HepG2 (cell line): ENCODE measurements at regions not wholly inside any gene's neighbourhood (a gene's known extent, or its start where the extent isn't known, plus 50 kb on each side); places are given as distances from the start of the nearest gene placed in this dataset.
A peak's percentile ranks its signal among the peaks of the same experiment; 100 is the strongest.

Source experiments
- ARID5B ChIP-seq: IDR thresholded peaks from 2 replicates; pipeline ENCODE4 v1.4.0; 2020; ENCODE audit warnings: mild to moderate bottlenecking, missing genetic modification reagents
- ARNT2 ChIP-seq: sonication (generic); formaldehyde crosslinking; IDR thresholded peaks from 2 replicates; pipeline ENCODE4 v1.8.0; 2022; ENCODE audit warnings: mild to moderate bottlenecking, low read depth, missing genetic modification reagents, moderate library complexity
- CSRNP2 ChIP-seq: sonication (generic); formaldehyde crosslinking; conservative IDR thresholded peaks from 2 replicates; pipeline ENCODE4 v1.8.0; 2022; ENCODE audit warnings: low read depth, missing genetic modification reagents
- FOXA3 ChIP-seq: IDR thresholded peaks from 2 replicates; pipeline ENCODE4 v1.6.1; 2016; ENCODE audit warnings: missing genetic modification reagents, missing compliant biosample characterization
- HIC2 ChIP-seq: sonication (generic); formaldehyde crosslinking; IDR thresholded peaks from 2 replicates; pipeline ENCODE4 v1.9.0; 2022; ENCODE audit warnings: low read depth, missing genetic modification reagents
- HNF4G ChIP-seq, 2 experiments: sonication (generic) in 1 of 2; formaldehyde crosslinking in 1 of 2; IDR thresholded peaks; 2 replicates each; pipeline versions ENCODE4 v1.4.0 to v1.6.1; 2011 to 2020; ENCODE audit warnings: borderline replicate concordance in 2 of 2, low read depth in 2 of 2, mild to moderate bottlenecking in 2 of 2, low read length in 1 of 2, missing genetic modification reagents in 1 of 2, moderate library complexity in 1 of 2
- POGK ChIP-seq: sonication (generic); formaldehyde crosslinking; conservative IDR thresholded peaks from 2 replicates; pipeline ENCODE4 v1.8.0; 2022; ENCODE audit warnings: mild to moderate bottlenecking, moderate library complexity, missing genetic modification reagents
- PPARG ChIP-seq: conservative IDR thresholded peaks from 2 replicates; pipeline ENCODE4 v1.6.1; 2016; ENCODE audit warnings: missing biosample characterization, missing genetic modification reagents
- RARA ChIP-seq: IDR thresholded peaks from 2 replicates; pipeline ENCODE4 v1.6.1; 2016; ENCODE audit warnings: missing genetic modification reagents, missing compliant biosample characterization
- RFXAP ChIP-seq: sonication (generic); formaldehyde crosslinking; IDR thresholded peaks from 2 replicates; pipeline ENCODE4 v1.4.0; 2020; ENCODE audit warnings: missing genetic modification reagents, borderline replicate concordance
- SNAPC5 ChIP-seq: sonication (generic); formaldehyde crosslinking; IDR thresholded peaks from 2 replicates; pipeline ENCODE4 v1.8.1; 2023; ENCODE audit warnings: mild to moderate bottlenecking, missing genetic modification reagents, borderline replicate concordance
- SOX13 ChIP-seq, 3 experiments: fragments of 450-650 bp in 1 of 3; sonication (generic) in 1 of 3; formaldehyde crosslinking in 1 of 3; IDR thresholded peaks in 2 of 3; conservative IDR thresholded peaks in 1 of 3; 2 replicates each; pipeline versions ENCODE4 v1.5.0 to v1.6.1; 2016 to 2020; ENCODE audit warnings: antibody characterized with exemption in 1 of 3, mild to moderate bottlenecking in 1 of 3, missing compliant biosample characterization in 1 of 3, missing genetic modification reagents in 1 of 3, moderate library complexity in 1 of 3
- SOX5 ChIP-seq: IDR thresholded peaks from 2 replicates; pipeline ENCODE4 v1.6.1; 2016; ENCODE audit warnings: borderline replicate concordance
- TEAD3 ChIP-seq: optimal IDR thresholded peaks from 2 replicates; pipeline ENCODE3; 2016; ENCODE audit warnings: borderline replicate concordance
- THAP7 ChIP-seq: sonication (generic); formaldehyde crosslinking; IDR thresholded peaks from 2 replicates; pipeline ENCODE4 v1.8.1; 2023; ENCODE audit warnings: mild to moderate bottlenecking, missing genetic modification reagents
- ZFAT ChIP-seq: sonication (generic); formaldehyde crosslinking; conservative IDR thresholded peaks from 2 replicates; pipeline ENCODE4 v1.8.1; 2023; ENCODE audit warnings: missing genetic modification reagents, inconsistent platforms
- ZNF775 ChIP-seq: sonication (generic); formaldehyde crosslinking; IDR thresholded peaks from 2 replicates; pipeline ENCODE4 v1.4.0; 2020; ENCODE audit warnings: missing genetic modification reagents, mild to moderate bottlenecking, moderate library complexity, borderline replicate concordance
- ZNF841 ChIP-seq: sonication (generic); formaldehyde crosslinking; IDR thresholded peaks from 2 replicates; pipeline ENCODE4 v1.8.1; 2023; ENCODE audit warnings: missing genetic modification reagents, borderline replicate concordance

- TF ChIP-seq POGK (CRISPR knock-in tag) (no peak), SNAPC5 (CRISPR knock-in tag) (no peak), TEAD3 (CRISPR knock-in tag) (peak; percentile 14), ZNF841 (no peak), THAP7 (CRISPR knock-in tag) (no peak), ZNF775 (no peak), SOX5 (peak; percentile 32; the same call in 1 of the 2 replicates), FOXA3 (CRISPR knock-in tag) (peak; percentile 59; the same call in 1 of the 2 replicates), ARID5B (CRISPR knock-in tag) (no peak), RARA (CRISPR knock-in tag) (0 out of 2 replicates have a peak, but pooled peaks have one; percentile 12), ARNT2 (CRISPR knock-in tag) (no peak), PPARG (CRISPR knock-in tag) (no peak), CSRNP2 (CRISPR knock-in tag) (no peak), ZFAT (CRISPR knock-in tag) (no peak), HIC2 (no peak), RFXAP (no peak), SOX13 (IDR thresholded peaks at IDR 0.05) (no peak), SOX13 (CRISPR knock-in tag; conservative IDR thresholded peaks at IDR 0.05 in 1 of 2, IDR thresholded peaks at IDR 0.05 in 1 of 2) (peak in 1 of 2 experiments; percentile 68; a peak in 2 of 4 replicates), HNF4G (IDR thresholded peaks at IDR 0.05; ENCODE audit: borderline replicate concordance, low read depth, low read length) (0 out of 2 replicates have a peak, but pooled peaks have one; percentile 33), HNF4G (CRISPR knock-in tag; IDR thresholded peaks at IDR 0.05; ENCODE audit: borderline replicate concordance, low read depth) (no peak)
These were observed 85.5 kb upstream of the ZNF217 start (continued) for GRCh38 chr20:53678990-53679596.
